Panc1 (cell line): ENCODE measurements at regions not wholly inside any gene's neighbourhood (a gene's known extent, or its start where the extent isn't known, plus 50 kb on each side); places are given as distances from the start of the nearest gene placed in this dataset.

Source experiments
- POLR2AphosphoS5 ChIP-seq: IDR thresholded peaks from 2 replicates; pipeline ENCODE4 v1.6.1; 2012; ENCODE audit warnings: mild to moderate bottlenecking, low read depth, low read length, moderate library complexity
- SIN3A ChIP-seq: IDR thresholded peaks from 2 replicates; pipeline ENCODE4 v1.6.1; 2012; ENCODE audit warnings: low read depth, mild to moderate bottlenecking, low read length, moderate library complexity, borderline replicate concordance; ENCODE audit not compliant: insufficient read depth
- TCF7L2 ChIP-seq: IDR thresholded peaks from 2 replicates; pipeline ENCODE4 v1.6.1; 2011; ENCODE audit warnings: mild to moderate bottlenecking, low read depth, low read length, inconsistent platforms
- TF ChIP-seq, protein P1 (sequence below): fragments of 450-650 bp; IDR thresholded peaks from 2 replicates; pipeline ENCODE4 v1.5.1; 2017; ENCODE audit warnings: mild to moderate bottlenecking
- TF ChIP-seq, protein P2 (sequence below), 2 experiments: IDR thresholded peaks; 2 replicates each; pipeline ENCODE4 v1.6.1; 2011 to 2012; ENCODE audit warnings: low read depth in 2 of 2, control low read depth in 1 of 2, low read length in 1 of 2, mild to moderate bottlenecking in 1 of 2, moderate library complexity in 1 of 2; ENCODE audit not compliant: insufficient read depth in 1 of 2

DNA sequence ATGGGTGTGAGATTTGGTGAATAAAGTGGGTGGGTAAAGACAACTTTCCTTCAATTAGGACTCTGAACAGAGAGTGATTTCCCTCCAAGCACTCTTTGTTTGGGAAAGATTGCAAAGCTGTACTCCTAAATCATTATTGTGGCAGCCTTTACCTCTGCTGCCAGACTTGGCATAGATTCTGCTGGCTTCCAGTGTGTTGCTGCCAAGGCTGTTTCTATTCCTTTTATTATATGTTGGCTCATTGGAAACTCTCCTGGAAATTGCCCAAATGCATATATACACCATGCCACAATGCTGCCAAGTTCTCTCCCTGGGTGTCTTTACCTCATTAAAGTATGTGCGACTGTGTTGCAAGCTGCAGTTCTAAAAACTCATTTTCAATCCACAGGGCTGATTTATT, 668.0 kb downstream of the MRPL39 start:
- TF ChIP-seq, protein P1, sequence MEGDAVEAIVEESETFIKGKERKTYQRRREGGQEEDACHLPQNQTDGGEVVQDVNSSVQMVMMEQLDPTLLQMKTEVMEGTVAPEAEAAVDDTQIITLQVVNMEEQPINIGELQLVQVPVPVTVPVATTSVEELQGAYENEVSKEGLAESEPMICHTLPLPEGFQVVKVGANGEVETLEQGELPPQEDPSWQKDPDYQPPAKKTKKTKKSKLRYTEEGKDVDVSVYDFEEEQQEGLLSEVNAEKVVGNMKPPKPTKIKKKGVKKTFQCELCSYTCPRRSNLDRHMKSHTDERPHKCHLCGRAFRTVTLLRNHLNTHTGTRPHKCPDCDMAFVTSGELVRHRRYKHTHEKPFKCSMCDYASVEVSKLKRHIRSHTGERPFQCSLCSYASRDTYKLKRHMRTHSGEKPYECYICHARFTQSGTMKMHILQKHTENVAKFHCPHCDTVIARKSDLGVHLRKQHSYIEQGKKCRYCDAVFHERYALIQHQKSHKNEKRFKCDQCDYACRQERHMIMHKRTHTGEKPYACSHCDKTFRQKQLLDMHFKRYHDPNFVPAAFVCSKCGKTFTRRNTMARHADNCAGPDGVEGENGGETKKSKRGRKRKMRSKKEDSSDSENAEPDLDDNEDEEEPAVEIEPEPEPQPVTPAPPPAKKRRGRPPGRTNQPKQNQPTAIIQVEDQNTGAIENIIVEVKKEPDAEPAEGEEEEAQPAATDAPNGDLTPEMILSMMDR: no peak
- TF ChIP-seq TCF7L2 (no peak), SIN3A (no peak), POLR2AphosphoS5 (no peak)
- TF ChIP-seq, protein P2, sequence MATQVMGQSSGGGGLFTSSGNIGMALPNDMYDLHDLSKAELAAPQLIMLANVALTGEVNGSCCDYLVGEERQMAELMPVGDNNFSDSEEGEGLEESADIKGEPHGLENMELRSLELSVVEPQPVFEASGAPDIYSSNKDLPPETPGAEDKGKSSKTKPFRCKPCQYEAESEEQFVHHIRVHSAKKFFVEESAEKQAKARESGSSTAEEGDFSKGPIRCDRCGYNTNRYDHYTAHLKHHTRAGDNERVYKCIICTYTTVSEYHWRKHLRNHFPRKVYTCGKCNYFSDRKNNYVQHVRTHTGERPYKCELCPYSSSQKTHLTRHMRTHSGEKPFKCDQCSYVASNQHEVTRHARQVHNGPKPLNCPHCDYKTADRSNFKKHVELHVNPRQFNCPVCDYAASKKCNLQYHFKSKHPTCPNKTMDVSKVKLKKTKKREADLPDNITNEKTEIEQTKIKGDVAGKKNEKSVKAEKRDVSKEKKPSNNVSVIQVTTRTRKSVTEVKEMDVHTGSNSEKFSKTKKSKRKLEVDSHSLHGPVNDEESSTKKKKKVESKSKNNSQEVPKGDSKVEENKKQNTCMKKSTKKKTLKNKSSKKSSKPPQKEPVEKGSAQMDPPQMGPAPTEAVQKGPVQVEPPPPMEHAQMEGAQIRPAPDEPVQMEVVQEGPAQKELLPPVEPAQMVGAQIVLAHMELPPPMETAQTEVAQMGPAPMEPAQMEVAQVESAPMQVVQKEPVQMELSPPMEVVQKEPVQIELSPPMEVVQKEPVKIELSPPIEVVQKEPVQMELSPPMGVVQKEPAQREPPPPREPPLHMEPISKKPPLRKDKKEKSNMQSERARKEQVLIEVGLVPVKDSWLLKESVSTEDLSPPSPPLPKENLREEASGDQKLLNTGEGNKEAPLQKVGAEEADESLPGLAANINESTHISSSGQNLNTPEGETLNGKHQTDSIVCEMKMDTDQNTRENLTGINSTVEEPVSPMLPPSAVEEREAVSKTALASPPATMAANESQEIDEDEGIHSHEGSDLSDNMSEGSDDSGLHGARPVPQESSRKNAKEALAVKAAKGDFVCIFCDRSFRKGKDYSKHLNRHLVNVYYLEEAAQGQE (IDR thresholded peaks at IDR 0.05; ENCODE audit: insufficient read depth in 1 of 2, low read depth in 2 of 2, low read length in 1 of 2): no peak
